K562 (cell line): ENCODE measurements at regions not wholly inside any gene's neighbourhood (a gene's known extent, or its start where the extent isn't known, plus 50 kb on each side); places are given as distances from the start of the nearest gene placed in this dataset.

Source experiments
- ATAC-seq: fragments of 200-7000 bp; cut with Tn5 transposase; 3 replicates; pipeline ENCODE4 v1.9.1; 2020; ENCODE audit warnings: moderate library complexity
- BruUV-seq: library from RNA; stranded (reverse); fragments of 400-500 nt; replicated peaks from 2 replicates; lab custom pipeline; 2021; lab: Mats Ljungman, UMichigan
- CTCF ChIA-PET: fragments of 300-600 bp; formaldehyde crosslinking; extraction: SDS; loops from one replicate; lab custom pipeline; 2021; ENCODE audit warnings: low intra/inter-chr PET ratio; lab: Yijun Ruan, JAX
- POLR2A ChIA-PET: fragments of 300-600, 350-650 bp; sonication (Branson Sonifier 250); formaldehyde crosslinking; extraction: SDS; loops from one replicate; lab custom pipeline; 2021; ENCODE audit warnings: antibody characterized with exemption, inconsistent platforms; lab: Yijun Ruan, JAX
- DNase-seq, 4 experiments: peaks; one replicate each; pipeline versions ENCODE4 v3.0.0 to v3.0.0-alpha.2; 2011 to 2018; ENCODE audit warnings: low spot score in 3 of 4, mixed read lengths in 3 of 4; ENCODE audit errors: extremely low read depth in 1 of 4
- FAIRE-seq: peaks from 2 replicates; lab custom pipeline; 2011; peaks lifted over from hg19 to GRCh38; lab: Jason Lieb, UNC
- H2AFZ ChIP-seq: 2 replicates; pipeline ENCODE4 v1.6.0; 2011; ENCODE audit warnings: low read depth, low read length, control low read depth, inconsistent platforms
- H3K27ac ChIP-seq: fragments of 200-600 bp; 3 replicates; pipeline ENCODE4 v1.8.0; 2011; ENCODE audit warnings: low read depth, mild to moderate bottlenecking, control low read depth, inconsistent platforms, low read length, moderate library complexity, mixed read lengths; ENCODE audit errors: extremely low read depth
- H3K27me3 ChIP-seq, 2 experiments: fragments of 300-600 bp in 1 of 2; 2 replicates in 1 of 2; 3 replicates in 1 of 2; pipeline versions ENCODE4 v1.6.0 to v1.8.0; 2011; ENCODE audit warnings: inconsistent platforms in 2 of 2, low read length in 2 of 2, mild to moderate bottlenecking in 1 of 2, mixed read lengths in 1 of 2, moderate library complexity in 1 of 2; ENCODE audit not compliant: control insufficient read depth in 2 of 2, insufficient read depth in 2 of 2
- H3K36me3 ChIP-seq: fragments of 300-600 bp; 3 replicates; pipeline ENCODE4 v1.8.0; 2011; ENCODE audit warnings: mild to moderate bottlenecking, low read length, inconsistent platforms; ENCODE audit not compliant: control insufficient read depth, insufficient read depth
- H3K4me1 ChIP-seq, 2 experiments: fragments of 200-600 bp in 1 of 2; replicated peaks in 1 of 2; 2 replicates in 1 of 2; 3 replicates in 1 of 2; pipeline versions ENCODE4 v1.5.1 to v1.8.0; 2011; ENCODE audit warnings: inconsistent platforms in 2 of 2, low read length in 2 of 2, mild to moderate bottlenecking in 1 of 2, mixed read lengths in 1 of 2, moderate library complexity in 1 of 2; ENCODE audit not compliant: control insufficient read depth in 2 of 2, insufficient read depth in 2 of 2
- H3K4me2 ChIP-seq: 2 replicates; pipeline ENCODE4 v1.6.1; 2011; ENCODE audit warnings: low read length, control low read depth, inconsistent platforms, mixed read lengths; ENCODE audit not compliant: insufficient read depth
- H3K4me3 ChIP-seq: fragments of 200-600 bp; sonication (generic), shearing (Covaris generic); 2 replicates; pipeline ENCODE4 v1.5.1; 2016; ENCODE audit warnings: control low read depth, inconsistent platforms
- H3K79me2 ChIP-seq: fragments of 200-600 bp; 3 replicates; pipeline ENCODE4 v1.8.0; 2011; ENCODE audit warnings: low read length, inconsistent platforms; ENCODE audit not compliant: control insufficient read depth, insufficient read depth
- H3K9ac ChIP-seq, 2 experiments: 2 replicates each; pipeline versions ENCODE4 v1.6.0 to v1.6.1; 2011; ENCODE audit warnings: low read depth in 2 of 2, low read length in 2 of 2, control low read depth in 1 of 2, inconsistent platforms in 1 of 2, mild to moderate bottlenecking in 1 of 2, mixed read lengths in 1 of 2; ENCODE audit not compliant: insufficient read depth in 1 of 2
- H3K9me1 ChIP-seq: one replicate; pipeline ENCODE4 v1.6.0; 2011; ENCODE audit warnings: inconsistent platforms, mild to moderate bottlenecking, low read length, moderate library complexity; ENCODE audit not compliant: control insufficient read depth, insufficient read depth
- H3K9me3 ChIP-seq: replicated peaks from 2 replicates; pipeline ENCODE4 v1.5.1; 2011; ENCODE audit warnings: low read depth, low read length, inconsistent platforms; ENCODE audit not compliant: control insufficient read depth, insufficient read depth
- H4K20me1 ChIP-seq: replicated peaks from 2 replicates; pipeline ENCODE4 v1.6.1; 2011; ENCODE audit warnings: low read length, inconsistent platforms, mixed read lengths; ENCODE audit not compliant: control insufficient read depth, insufficient read depth
- CBX2 ChIP-seq: fragments of 200-600 bp; sonication (generic); IDR thresholded peaks from one replicate; pipeline ENCODE4 v1.6.1; 2012; ENCODE audit warnings: mild to moderate bottlenecking, low read length, inconsistent platforms; ENCODE audit not compliant: insufficient read depth, poor library complexity, severe bottlenecking
- HDGF ChIP-seq: fragments of 450-650 bp; IDR thresholded peaks from 2 replicates; pipeline ENCODE4 v1.6.1; 2016
- LARP7 ChIP-seq: fragments of 450-650 bp; IDR thresholded peaks from 2 replicates; pipeline ENCODE4 v1.6.1; 2016
- NR2C2 ChIP-seq, 2 experiments: fragments of 200-800 bp in 1 of 2; sonication (Bioruptor generic) in 1 of 2; sonication (generic) in 1 of 2; formaldehyde crosslinking in 1 of 2; IDR thresholded peaks; 2 replicates each; pipeline versions ENCODE4 v1.6.1 to v1.8.0; 2016 to 2022; ENCODE audit warnings: mild to moderate bottlenecking in 1 of 2, missing compliant biosample characterization in 1 of 2, missing genetic modification characterization in 1 of 2, missing genetic modification reagents in 1 of 2
- PCBP1 ChIP-seq: fragments of 200-400 bp; formaldehyde crosslinking; IDR thresholded peaks from 2 replicates; pipeline ENCODE4 v1.6.1; 2018; ENCODE audit warnings: mild to moderate bottlenecking, low read depth, low read length; ENCODE audit not compliant: poor library complexity, severe bottlenecking
- PRPF4 ChIP-seq: fragments of 200-400 bp; formaldehyde crosslinking; IDR thresholded peaks from one replicate; pipeline ENCODE4 v1.6.1; 2017; ENCODE audit warnings: low read length, low read depth, mild to moderate bottlenecking; ENCODE audit not compliant: insufficient read depth, poor library complexity, severe bottlenecking
- RBM14 ChIP-seq: fragments of 200-400 bp; formaldehyde crosslinking; IDR thresholded peaks from 2 replicates; pipeline ENCODE4 v1.6.1; 2018; ENCODE audit warnings: low read depth, mild to moderate bottlenecking, low read length, moderate library complexity, borderline replicate concordance; ENCODE audit not compliant: insufficient read depth
- TAF7 ChIP-seq: fragments of 450-650 bp; IDR thresholded peaks from 2 replicates; pipeline ENCODE4 v1.6.1; 2016; ENCODE audit warnings: missing genetic modification characterization, missing compliant biosample characterization
- ZC3H11A ChIP-seq: IDR thresholded peaks from 2 replicates; pipeline ENCODE4 v1.6.1; 2012; ENCODE audit warnings: low read depth, low read length, improper control_type of control experiment
- ZNF57 ChIP-seq: fragments of 450-650 bp; formaldehyde crosslinking; IDR thresholded peaks from 2 replicates; pipeline ENCODE4 v1.4.0; 2020; ENCODE audit warnings: mild to moderate bottlenecking, moderate library complexity
- ZNF79 ChIP-seq: fragments of 250-450 bp; sonication (Bioruptor Pico); IDR thresholded peaks from 2 replicates; pipeline ENCODE4 v1.4.0; 2020; ENCODE audit warnings: low read depth, mild to moderate bottlenecking, moderate library complexity
- WGBS: fragments of 100-300 bp; shearing (Covaris generic); methylation state at CpG from one replicate; pipeline ENCODE4 v1.1.6; 2016; ENCODE audit warnings: low coverage, mixed read lengths; ENCODE audit not compliant: insufficient coverage; ENCODE audit errors: missing lambda C conversion rate; 5-methylcytosine and 5-hydroxymethylcytosine counted together
- in situ Hi-C: fragments of 300-500 bp; cut with MboI; formaldehyde crosslinking; loops from 4 replicates; pipeline ENCODE4 v1.15.0; 2018; ENCODE audit warnings: inconsistent platforms, mixed read lengths
- intact Hi-C: fragments of 100-400 bp; cut with micrococcal nuclease; formaldehyde crosslinking; loops from 2 replicates; pipeline ENCODE4 v1.14.2; 2022
- TF ChIP-seq, protein P1 (sequence below): sonication (generic); formaldehyde crosslinking; IDR thresholded peaks from 2 replicates; pipeline ENCODE4 v1.8.0; 2022; ENCODE audit warnings: mild to moderate bottlenecking, missing genetic modification reagents

DNA sequence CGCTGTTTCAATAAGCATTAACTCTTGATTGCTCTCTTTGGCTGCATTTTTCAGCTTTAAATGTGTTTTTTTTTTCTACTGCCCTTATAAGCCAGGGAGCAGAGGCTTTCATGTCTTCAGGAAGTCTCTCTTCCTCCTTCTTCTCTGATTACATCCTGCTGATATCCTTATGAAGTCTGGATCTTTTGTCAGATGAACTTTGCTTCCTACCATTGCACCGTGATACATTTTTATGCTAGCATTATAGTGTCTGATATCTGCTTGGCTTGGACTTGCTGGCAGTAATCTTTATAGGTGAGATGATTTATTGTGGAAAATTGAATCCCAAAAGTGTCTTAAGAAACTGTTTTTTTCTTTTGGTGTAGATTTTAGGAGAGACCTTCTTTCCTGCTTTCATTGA lies 160.4 kb upstream of the CFAP20DC start:
- no peaks in the 10 kb centered on the region for H3K9me3 ChIP-seq
- POLR2A ChIA-PET = no interaction called here
- 0 out of 5 replicates have a peak, but pooled peaks cover 0 to 4% of the 10 kb centered on the region in 2 experiments for H3K27me3 ChIP-seq
- FAIRE-seq (no peak), DNase-seq (no peak), ATAC-seq (no peak)
- no peaks in the 10 kb centered on the region for H3K4me1 ChIP-seq
- in situ Hi-C loops = no loop called here
- intact Hi-C loops = loop anchor here (5.0 kb wide), 1 partner anchor 218 kb away; no protein-coding TSS in a partner anchor
- H3K9ac ChIP-seq = no peak overlapping the region
- H3K4me2 ChIP-seq = no peak overlapping the region
- no peak overlapping the region for H3K27ac ChIP-seq
- BruUV-seq = no TSS peak
- no peak overlapping the region for H2AFZ ChIP-seq
- H3K4me3 ChIP-seq = no peak overlapping the region
- no peaks in the 10 kb centered on the region for H3K36me3 ChIP-seq
- no peaks in the 10 kb centered on the region for H3K9me1 ChIP-seq
- H4K20me1 ChIP-seq = no peaks in the 10 kb centered on the region
- TF ChIP-seq HDGF = no peak
- no peak for TF ChIP-seq ZNF57 (CRISPR knock-in tag)
- no peak for TF ChIP-seq LARP7
- no peak for TF ChIP-seq TAF7 (tag)
- TF ChIP-seq ZC3H11A = no peak
- TF ChIP-seq, protein P1, sequence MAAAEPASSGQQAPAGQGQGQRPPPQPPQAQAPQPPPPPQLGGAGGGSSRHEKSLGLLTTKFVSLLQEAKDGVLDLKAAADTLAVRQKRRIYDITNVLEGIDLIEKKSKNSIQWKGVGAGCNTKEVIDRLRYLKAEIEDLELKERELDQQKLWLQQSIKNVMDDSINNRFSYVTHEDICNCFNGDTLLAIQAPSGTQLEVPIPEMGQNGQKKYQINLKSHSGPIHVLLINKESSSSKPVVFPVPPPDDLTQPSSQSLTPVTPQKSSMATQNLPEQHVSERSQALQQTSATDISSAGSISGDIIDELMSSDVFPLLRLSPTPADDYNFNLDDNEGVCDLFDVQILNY (CRISPR knock-in tag) = no peak
- no peak for TF ChIP-seq PCBP1
- no peak for TF ChIP-seq CBX2
- no peak for TF ChIP-seq NR2C2 (CRISPR knock-in tag; IDR thresholded peaks at IDR 0.05)
- no peak for TF ChIP-seq NR2C2 (tag; IDR thresholded peaks at IDR 0.05)
- TF ChIP-seq PRPF4 = no peak
- no peak for TF ChIP-seq ZNF79 (CRISPR knock-in tag)
- no peak for TF ChIP-seq RBM14
- CTCF ChIA-PET = no interaction called here
- H3K79me2 ChIP-seq = no peaks in the 10 kb centered on the region
- WGBS = 0% methylated on average over 2 of the region's 2 CpGs
